BLaER1 (cell line): ENCODE measurements at regions not wholly inside any gene's neighbourhood (a gene's known extent, or its start where the extent isn't known, plus 50 kb on each side); places are given as distances from the start of the nearest gene placed in this dataset.
"Not testable (repeated sequence)": the region's sequence is repeated elsewhere in the genome, so short reads cannot be mapped to it uniquely, and the experiment has no call there.

Experiments
- H3K27ac ChIP-seq: shearing (Covaris generic); formaldehyde crosslinking; 2 replicates; pipeline ENCODE4 v1.8.1; 2022
- H3K27me3 ChIP-seq: shearing (Covaris generic); formaldehyde crosslinking; 2 replicates; pipeline ENCODE4 v1.8.1; 2022
- H3K36me3 ChIP-seq: shearing (Covaris generic); formaldehyde crosslinking; 2 replicates; pipeline ENCODE4 v1.8.1; 2022
- H3K4me1 ChIP-seq: shearing (Covaris generic); formaldehyde crosslinking; 2 replicates; pipeline ENCODE4 v1.8.1; 2022
- H3K4me2 ChIP-seq: shearing (Covaris generic); formaldehyde crosslinking; 2 replicates; pipeline ENCODE4 v1.8.1; 2022
- H3K4me3 ChIP-seq: shearing (Covaris generic); formaldehyde crosslinking; 2 replicates; pipeline ENCODE4 v1.8.1; 2022
- H3K9ac ChIP-seq: shearing (Covaris generic); formaldehyde crosslinking; 2 replicates; pipeline ENCODE4 v1.8.1; 2022
- H3K9me3 ChIP-seq: shearing (Covaris generic); formaldehyde crosslinking; 2 replicates; pipeline ENCODE4 v1.8.1; 2022
- H4K20me1 ChIP-seq: shearing (Covaris generic); formaldehyde crosslinking; 2 replicates; pipeline ENCODE4 v1.8.1; 2022
- Cebpa-rat ChIP-seq: shearing (Covaris generic); IDR thresholded peaks from 2 replicates; pipeline ENCODE4 v1.8.1; 2022

- Histone ChIP-seq H3K4me2 (no peak overlapping the region), H3K27ac (no peak overlapping the region), H3K27me3 (no peaks in the 10 kb centered on the region), H3K4me1 (no peaks in the 10 kb centered on the region), H3K9ac (no peak overlapping the region), H3K9me3 (no peaks in the 10 kb centered on the region), H4K20me1 (no peaks in the 10 kb centered on the region), H3K36me3 (no peaks in the 10 kb centered on the region), H3K4me3 (no peak overlapping the region)
- TF ChIP-seq Cebpa-rat, result no peak
Observed at GRCh38 chr12:63450816-63451215, 217.5 kb downstream of the DPY19L2 start.

- Histone ChIP-seq H3K4me2 (no peak overlapping the region), H3K27ac (no peak overlapping the region), H3K4me1 (no peaks in the 10 kb centered on the region), H4K20me1 (no peaks in the 10 kb centered on the region), H3K36me3 (no peaks in the 10 kb centered on the region), H3K9ac (no peak overlapping the region), H3K9me3 (no peaks in the 10 kb centered on the region), H3K27me3 (no peaks in the 10 kb centered on the region), H3K4me3 (no peak overlapping the region)
- no peak for TF ChIP-seq Cebpa-rat
Observed at GRCh38 chr12:63450334-63450733, 218.0 kb downstream of the DPY19L2 start.

- no peak overlapping the region for H3K27ac ChIP-seq
Observed at GRCh38 chr12:63445224-63445880, 222.9 kb downstream of the DPY19L2 start.

GRCh38 chr12:63440048-63440447, 228.2 kb downstream of the DPY19L2 start:
- H3K27ac ChIP-seq, result no peak overlapping the region
- TF ChIP-seq Cebpa-rat, result no peak
- H3K9me3 ChIP-seq, result no peaks in the 10 kb centered on the region

More at GRCh38 chr12:63445224-63445880, 222.9 kb downstream of the DPY19L2 start:
- H4K20me1 ChIP-seq, result no peaks in the 10 kb centered on the region
- H3K4me2 ChIP-seq, result no peak overlapping the region
- no peaks in the 10 kb centered on the region for H3K4me1 ChIP-seq
- H3K4me3 ChIP-seq, result no peak overlapping the region
- no peak for TF ChIP-seq Cebpa-rat
- no peaks in the 10 kb centered on the region for H3K36me3 ChIP-seq
- H3K9me3 ChIP-seq, result no peaks in the 10 kb centered on the region
- H3K9ac ChIP-seq, result no peak overlapping the region
- H3K27me3 ChIP-seq, result no peaks in the 10 kb centered on the region

GRCh38 chr12:63434384-63434783, 233.9 kb downstream of the DPY19L2 start:
- H3K27ac ChIP-seq, H4K20me1 ChIP-seq, H3K36me3 ChIP-seq, H3K4me1 ChIP-seq, H3K27me3 ChIP-seq, H3K4me2 ChIP-seq, H3K9me3 ChIP-seq, H3K4me3 ChIP-seq, H3K9ac ChIP-seq: not testable (repeated sequence)

More at GRCh38 chr12:63440048-63440447, 228.2 kb downstream of the DPY19L2 start:
- no peak overlapping the region for H3K4me3 ChIP-seq
- H3K4me1 ChIP-seq, result no peaks in the 10 kb centered on the region
- H3K36me3 ChIP-seq, result no peaks in the 10 kb centered on the region
- H3K27me3 ChIP-seq, result no peaks in the 10 kb centered on the region
- no peak overlapping the region for H3K9ac ChIP-seq
- no peak overlapping the region for H3K4me2 ChIP-seq
- H4K20me1 ChIP-seq, result no peaks in the 10 kb centered on the region

GRCh38 chr12:63427969-63428368, 240.3 kb downstream of the DPY19L2 start:
- not testable (repeated sequence) for H3K4me2 ChIP-seq, H3K27me3 ChIP-seq, H4K20me1 ChIP-seq, H3K4me1 ChIP-seq, H3K36me3 ChIP-seq, H3K27ac ChIP-seq, H3K4me3 ChIP-seq, H3K9ac ChIP-seq, H3K9me3 ChIP-seq

- H3K9ac ChIP-seq, H3K4me2 ChIP-seq, H3K9me3 ChIP-seq, H3K4me1 ChIP-seq, H3K27me3 ChIP-seq, H4K20me1 ChIP-seq, H3K36me3 ChIP-seq, H3K4me3 ChIP-seq, H3K27ac ChIP-seq: not testable (repeated sequence)
Observed at GRCh38 chr12:63427029-63427428, 241.3 kb downstream of the DPY19L2 start.

GRCh38 chr12:63424671-63425070, 243.6 kb downstream of the DPY19L2 start:
- TF ChIP-seq Cebpa-rat, result no peak
- no peaks in the 10 kb centered on the region for H3K36me3 ChIP-seq
- no peak overlapping the region for H3K27ac ChIP-seq
- no peak overlapping the region for H3K4me2 ChIP-seq
- H3K9me3 ChIP-seq, result peaks cover 7% of the 10 kb centered on the region
- no peak overlapping the region for H3K4me3 ChIP-seq
- H3K27me3 ChIP-seq, result no peaks in the 10 kb centered on the region
- no peaks in the 10 kb centered on the region for H3K4me1 ChIP-seq
- H4K20me1 ChIP-seq, result no peaks in the 10 kb centered on the region
- H3K9ac ChIP-seq, result no peak overlapping the region

GRCh38 chr12:63423839-63424238, 244.5 kb downstream of the DPY19L2 start:
- Histone ChIP-seq H3K4me1 (no peaks in the 10 kb centered on the region), H3K4me3 (no peak overlapping the region), H3K36me3 (no peaks in the 10 kb centered on the region), H4K20me1 (no peaks in the 10 kb centered on the region), H3K9ac (no peak overlapping the region), H3K4me2 (no peak overlapping the region), H3K27me3 (no peaks in the 10 kb centered on the region), H3K27ac (no peak overlapping the region), H3K9me3 (peaks cover 7% of the 10 kb centered on the region)
- TF ChIP-seq Cebpa-rat, result no peak

GRCh38 chr12:63420206-63420644, 248.1 kb downstream of the DPY19L2 start:
- H3K9me3 ChIP-seq, result peaks cover 17% of the 10 kb centered on the region
- H3K9ac ChIP-seq, result no peak overlapping the region
- no peak overlapping the region for H3K27ac ChIP-seq
- no peaks in the 10 kb centered on the region for H4K20me1 ChIP-seq
- TF ChIP-seq Cebpa-rat, result no peak
- H3K27me3 ChIP-seq, result no peaks in the 10 kb centered on the region
- H3K4me3 ChIP-seq, result no peak overlapping the region
- no peak overlapping the region for H3K4me2 ChIP-seq
- no peaks in the 10 kb centered on the region for H3K4me1 ChIP-seq
- H3K36me3 ChIP-seq, result no peaks in the 10 kb centered on the region

- no peak for TF ChIP-seq Cebpa-rat
- Histone ChIP-seq H3K9ac (no peak overlapping the region), H3K4me2 (no peak overlapping the region), H3K4me3 (no peak overlapping the region), H3K9me3 (peaks cover 22% of the 10 kb centered on the region), H4K20me1 (no peaks in the 10 kb centered on the region), H3K27ac (no peak overlapping the region), H3K36me3 (no peaks in the 10 kb centered on the region), H3K27me3 (no peaks in the 10 kb centered on the region), H3K4me1 (no peaks in the 10 kb centered on the region)
Observed at GRCh38 chr12:63419154-63419553, 249.1 kb downstream of the DPY19L2 start.
